OCI-LY1 (cell line): ENCODE measurements at regions not wholly inside any gene's neighbourhood (a gene's known extent, or its start where the extent isn't known, plus 50 kb on each side); places are given as distances from the start of the nearest gene placed in this dataset.
"Not testable (repeated sequence)": the region's sequence is repeated elsewhere in the genome, so short reads cannot be mapped to it uniquely, and the experiment has no call there.

Experiments
- H2AFZ ChIP-seq: fragments of 200-600 bp; sonication (generic), shearing (Covaris generic); 2 replicates; pipeline ENCODE4 v1.6.0; 2014; ENCODE audit warnings: antibody characterized with exemption, mild to moderate bottlenecking, low read length
- H3F3A ChIP-seq: fragments of 200-600 bp; sonication (generic), shearing (Covaris generic); 2 replicates; pipeline ENCODE4 v1.6.0; 2014; ENCODE audit warnings: mild to moderate bottlenecking, antibody characterized with exemption, low read length, moderate library complexity; ENCODE audit not compliant: insufficient read depth
- H3K27ac ChIP-seq: fragments of 200-600 bp; sonication (generic); 2 replicates; pipeline ENCODE4 v1.5.1; 2014; ENCODE audit warnings: low read length, mixed run types, mild to moderate bottlenecking, low read depth; ENCODE audit not compliant: poor library complexity, severe bottlenecking
- H3K27me3 ChIP-seq: fragments of 200-600 bp; sonication (generic); 2 replicates; pipeline ENCODE4 v1.6.0; 2014; ENCODE audit warnings: antibody characterized with exemption, mild to moderate bottlenecking, low read length, moderate library complexity; ENCODE audit not compliant: insufficient read depth
- H3K36me3 ChIP-seq: fragments of 200-600 bp; sonication (generic); 2 replicates; pipeline ENCODE4 v1.6.1; 2014; ENCODE audit warnings: mild to moderate bottlenecking, antibody characterized with exemption, low read length, moderate library complexity, mixed read lengths; ENCODE audit not compliant: insufficient read depth
- H3K4me1 ChIP-seq: fragments of 200-600 bp; sonication (generic); 2 replicates; pipeline ENCODE4 v1.5.1; 2014; ENCODE audit warnings: mild to moderate bottlenecking, low read length, moderate library complexity; ENCODE audit not compliant: insufficient read depth, severe bottlenecking
- H3K4me2 ChIP-seq: fragments of 200-600 bp; sonication (generic), shearing (Covaris generic); 2 replicates; pipeline ENCODE4 v1.6.1; 2014; ENCODE audit warnings: low read length
- H3K4me3 ChIP-seq: fragments of 200-600 bp; sonication (generic); 2 replicates; pipeline ENCODE4 v1.5.1; 2014; ENCODE audit warnings: low read length, low read depth, mild to moderate bottlenecking, mixed read lengths; ENCODE audit not compliant: poor library complexity, severe bottlenecking
- H3K79me2 ChIP-seq: fragments of 200-600 bp; shearing (Covaris generic); 2 replicates; pipeline ENCODE4 v1.6.1; 2016; ENCODE audit warnings: mixed run types, low read length, mixed read lengths; ENCODE audit not compliant: insufficient read depth
- H3K9ac ChIP-seq: fragments of 200-600 bp; sonication (generic), shearing (Covaris generic); 2 replicates; pipeline ENCODE4 v1.6.1; 2014; ENCODE audit warnings: mild to moderate bottlenecking, low read length, mixed read lengths
- H3K9me2 ChIP-seq: fragments of 200-600 bp; sonication (generic), shearing (Covaris generic); 2 replicates; pipeline ENCODE4 v1.6.1; 2014; ENCODE audit warnings: low read depth, mild to moderate bottlenecking, low read length, mixed read lengths
- H3K9me3 ChIP-seq: fragments of 200-600 bp; shearing (Covaris generic); 2 replicates; pipeline ENCODE4 v1.6.1; 2014; ENCODE audit warnings: low read length, mixed read lengths
- H4K20me1 ChIP-seq: fragments of 200-600 bp; sonication (generic), shearing (Covaris generic); 2 replicates; pipeline ENCODE4 v1.6.0; 2016; ENCODE audit warnings: mild to moderate bottlenecking, low read length; ENCODE audit not compliant: insufficient read depth

DNA sequence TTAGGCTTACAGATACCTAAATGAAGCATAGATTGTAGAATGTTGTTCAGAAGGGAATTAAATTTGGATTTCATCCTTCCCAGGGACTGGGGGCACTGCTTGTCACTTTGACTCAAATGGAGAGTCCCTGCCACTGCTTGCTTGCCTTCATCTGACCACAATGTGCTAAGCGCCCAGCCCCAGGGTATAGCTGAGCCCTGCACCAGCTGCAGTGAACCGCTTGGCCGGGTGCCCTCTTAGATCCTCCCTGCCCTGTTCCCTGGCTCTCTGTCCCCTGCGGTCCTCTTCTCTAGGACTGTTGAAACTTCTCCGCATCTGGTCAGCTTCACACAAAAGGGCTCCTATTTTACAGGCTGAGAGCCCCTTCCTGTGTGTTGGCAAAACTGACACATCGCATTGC, 170.9 kb downstream of the BCL2L11 start:
- not testable (repeated sequence) for H3K27ac ChIP-seq

GRCh38 chr2:111292232-111292968, 171.7 kb downstream of the BCL2L11 start:
- not testable (repeated sequence) for H2AFZ ChIP-seq, H3K4me1 ChIP-seq, H3K9me2 ChIP-seq, H3K36me3 ChIP-seq, H3K79me2 ChIP-seq, H3K27ac ChIP-seq, H3K9me3 ChIP-seq, H3K4me2 ChIP-seq, H3K27me3 ChIP-seq, H3F3A ChIP-seq, H4K20me1 ChIP-seq, H3K9ac ChIP-seq, H3K4me3 ChIP-seq

More for the DNA sequence above, 170.9 kb downstream of the BCL2L11 start:
- H3K4me3 ChIP-seq, H3K9me3 ChIP-seq, H3K9ac ChIP-seq, H3K4me1 ChIP-seq, H3K79me2 ChIP-seq, H3F3A ChIP-seq, H2AFZ ChIP-seq, H4K20me1 ChIP-seq, H3K27me3 ChIP-seq, H3K9me2 ChIP-seq, H3K4me2 ChIP-seq, H3K36me3 ChIP-seq: not testable (repeated sequence)

- H3K36me3 ChIP-seq, H3K27me3 ChIP-seq, H2AFZ ChIP-seq: not testable (repeated sequence)
These were observed 174.0 kb downstream of the BCL2L11 start for GRCh38 chr2:111294699-111295098.

GRCh38 chr2:111296122-111296804, 175.5 kb downstream of the BCL2L11 start:
- H3K9ac ChIP-seq, H3K9me2 ChIP-seq, H4K20me1 ChIP-seq, H3K4me1 ChIP-seq, H3K27me3 ChIP-seq, H3K9me3 ChIP-seq, H3F3A ChIP-seq, H3K36me3 ChIP-seq, H3K4me2 ChIP-seq, H3K79me2 ChIP-seq, H2AFZ ChIP-seq, H3K4me3 ChIP-seq, H3K27ac ChIP-seq: not testable (repeated sequence)

More at GRCh38 chr2:111294699-111295098, 174.0 kb downstream of the BCL2L11 start:
- H3F3A ChIP-seq, H3K9me2 ChIP-seq, H3K27ac ChIP-seq, H3K9me3 ChIP-seq, H3K4me2 ChIP-seq, H4K20me1 ChIP-seq, H3K79me2 ChIP-seq, H3K9ac ChIP-seq, H3K4me1 ChIP-seq, H3K4me3 ChIP-seq: not testable (repeated sequence)

DNA sequence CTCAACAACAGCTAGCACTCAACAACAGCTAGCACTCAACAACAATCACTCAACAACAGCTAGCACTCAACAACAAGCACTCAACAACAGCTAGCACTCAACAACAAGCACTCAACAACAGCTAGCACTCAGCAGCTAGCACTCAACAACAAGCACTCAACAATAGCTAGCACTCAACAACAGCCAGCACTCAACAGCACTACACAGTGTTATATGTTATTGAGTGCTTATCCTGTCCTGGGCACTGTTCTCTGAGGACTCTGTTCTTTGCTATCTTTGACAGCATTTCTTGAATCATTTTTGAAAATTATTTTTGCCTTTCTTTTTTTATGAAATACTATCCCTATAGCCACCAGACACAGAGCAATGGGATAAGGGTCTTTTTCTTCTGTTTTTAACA, 176.4 kb downstream of the BCL2L11 start:
- H3K9ac ChIP-seq, result not testable (repeated sequence)

GRCh38 chr2:111298927-111299326, 178.2 kb downstream of the BCL2L11 start:
- H2AFZ ChIP-seq, H3K9me2 ChIP-seq, H3K4me3 ChIP-seq, H3K27ac ChIP-seq, H3K4me1 ChIP-seq, H3F3A ChIP-seq, H3K27me3 ChIP-seq, H3K36me3 ChIP-seq, H3K79me2 ChIP-seq, H3K9me3 ChIP-seq, H3K9ac ChIP-seq, H3K4me2 ChIP-seq, H4K20me1 ChIP-seq: not testable (repeated sequence)

More for the DNA sequence above, 176.4 kb downstream of the BCL2L11 start:
- not testable (repeated sequence) for H3K4me3 ChIP-seq, H3K27ac ChIP-seq, H2AFZ ChIP-seq, H3K9me2 ChIP-seq, H4K20me1 ChIP-seq, H3K79me2 ChIP-seq, H3K4me2 ChIP-seq, H3K9me3 ChIP-seq, H3K4me1 ChIP-seq, H3K27me3 ChIP-seq, H3K36me3 ChIP-seq, H3F3A ChIP-seq

DNA sequence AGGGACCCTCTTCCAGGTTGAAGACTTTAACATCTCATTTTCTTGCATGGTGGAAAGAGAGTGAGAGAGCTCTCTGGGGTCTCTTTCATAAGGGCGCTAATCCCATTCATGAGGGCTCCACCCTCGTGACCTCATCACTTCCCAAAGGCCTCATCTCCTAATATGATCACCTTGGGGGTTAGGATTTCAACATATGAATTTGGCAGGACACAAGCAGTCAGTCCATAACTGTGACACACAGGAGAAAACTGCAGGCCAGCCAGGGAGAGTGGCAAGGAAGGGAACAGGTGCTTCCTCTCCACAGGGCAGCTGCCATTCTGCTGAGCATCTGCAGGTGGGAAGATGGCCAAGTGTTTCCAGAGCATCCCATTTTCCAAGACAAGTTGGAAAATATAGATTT, 178.9 kb downstream of the BCL2L11 start:
- H3K4me1 ChIP-seq, H3K36me3 ChIP-seq, H2AFZ ChIP-seq, H3F3A ChIP-seq, H4K20me1 ChIP-seq, H3K4me3 ChIP-seq, H3K27me3 ChIP-seq, H3K9ac ChIP-seq, H3K9me2 ChIP-seq, H3K4me2 ChIP-seq, H3K9me3 ChIP-seq, H3K79me2 ChIP-seq, H3K27ac ChIP-seq: not testable (repeated sequence)
